Adrenal gland (tissue), 9 donors: ENCODE measurements at regions not wholly inside any gene's neighbourhood (a gene's known extent, or its start where the extent isn't known, plus 50 kb on each side); places are given as distances from the start of the nearest gene placed in this dataset.

Experiments used
- DNase-seq, 7 donors: peaks; one replicate each; pipeline ENCODE4 v3.0.0-alpha.2; 2019 to 2020
- H3K27ac ChIP-seq, 5 donors: fragments of 200-600 bp; sonication (generic) in 4 of 5; 1 replicate in 3 of 5; 2 replicates in 2 of 5; pipeline versions ENCODE4 v1.5.1 to v1.8.0; 2016 to 2020; ENCODE audit warnings: mild to moderate bottlenecking in 1 of 5
- H3K27me3 ChIP-seq: fragments of 200-600 bp; 2 replicates; pipeline ENCODE4 v1.8.0; 2021
- H3K36me3 ChIP-seq, 2 donors: fragments of 200-600 bp; replicated peaks in 1 of 2; 1 replicate in 1 of 2; 2 replicates in 1 of 2; pipeline versions ENCODE4 v1.5.1 to v1.8.0; 2018 to 2022
- H3K4me1 ChIP-seq, 2 donors: fragments of 200-600 bp; replicated peaks in 1 of 2; 1 replicate in 1 of 2; 2 replicates in 1 of 2; pipeline versions ENCODE4 v1.5.1 to v1.8.0; 2018 to 2021
- H3K4me3 ChIP-seq, 4 donors: fragments of 200-600 bp; sonication (generic) in 3 of 4; one replicate each; pipeline ENCODE4 v1.5.1; 2016 to 2018
- H3K9me3 ChIP-seq, 3 donors: fragments of 200-600 bp; sonication (generic) in 1 of 3; replicated peaks in 1 of 3; 1 replicate in 2 of 3; 2 replicates in 1 of 3; pipeline versions ENCODE4 v1.5.1 to v1.8.0; 2016 to 2021
- POLR2A ChIP-seq, 2 donors: fragments of 450-650 bp; IDR thresholded peaks; one replicate each; pipeline ENCODE4 v1.6.1; 2017; ENCODE audit warnings: antibody characterized with exemption in 2 of 2, mild to moderate bottlenecking in 2 of 2, moderate library complexity in 1 of 2
- WGBS, 4 donors: extraction: QIAGEN DNeasy Blood & Tissue Kit in 2 of 4; methylation state at CpG; one replicate each; pipeline versions ENCODE4 v1.1.5 to v1.1.7; 2013 to 2017; 5-methylcytosine and 5-hydroxymethylcytosine counted together
- intact Hi-C, 2 donors: fragments of 100-400 bp; cut with DNase I; formaldehyde crosslinking; loops; one replicate each; pipeline versions ENCODE4 v1.14.1 to v1.15.0; 2022 to 2023
- TF ChIP-seq, protein P1 (sequence below), 6 experiments: fragments of 450-650 bp in 4 of 6; fragments of 200-600 bp in 2 of 6; sonication (generic) in 1 of 6; IDR thresholded peaks; 1 replicate in 5 of 6; 2 replicates in 1 of 6; pipeline versions ENCODE4 v1.5.1 to v1.8.0; 2016 to 2021; ENCODE audit warnings: antibody characterized with exemption in 6 of 6, mild to moderate bottlenecking in 2 of 6, moderate library complexity in 1 of 6
- donor health status: healthy with polysubstance abuse.
- donor health status: Bipolar disorder and iron deficiency.
- donor health status: DM: yes; HTN: yes; CAD: no.
- donor health status: DM: no; HTN: no; CAD: no.
- donor health status: DM: no; HTN: no; CAD: no.

DNA sequence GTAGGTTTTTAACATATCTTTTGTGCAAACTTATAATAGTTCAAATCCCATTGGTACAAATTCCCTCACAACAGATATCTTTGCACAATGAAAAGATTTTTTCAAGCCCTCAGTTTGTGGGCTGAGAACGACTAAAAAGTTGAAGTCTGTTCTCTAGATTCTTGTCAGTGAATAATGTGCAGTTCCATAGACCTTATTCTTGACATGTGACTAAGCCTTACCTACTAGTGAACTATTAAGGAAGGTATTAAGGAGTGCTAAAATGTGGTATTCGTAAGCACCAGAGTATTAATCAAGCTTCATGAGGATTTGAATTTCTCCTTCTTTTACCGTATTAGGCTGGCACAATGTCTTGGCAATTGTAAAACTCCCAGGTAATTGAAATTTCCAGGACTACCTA, 205.6 kb upstream of the DMRTA1 start:
- TF ChIP-seq, protein P1, sequence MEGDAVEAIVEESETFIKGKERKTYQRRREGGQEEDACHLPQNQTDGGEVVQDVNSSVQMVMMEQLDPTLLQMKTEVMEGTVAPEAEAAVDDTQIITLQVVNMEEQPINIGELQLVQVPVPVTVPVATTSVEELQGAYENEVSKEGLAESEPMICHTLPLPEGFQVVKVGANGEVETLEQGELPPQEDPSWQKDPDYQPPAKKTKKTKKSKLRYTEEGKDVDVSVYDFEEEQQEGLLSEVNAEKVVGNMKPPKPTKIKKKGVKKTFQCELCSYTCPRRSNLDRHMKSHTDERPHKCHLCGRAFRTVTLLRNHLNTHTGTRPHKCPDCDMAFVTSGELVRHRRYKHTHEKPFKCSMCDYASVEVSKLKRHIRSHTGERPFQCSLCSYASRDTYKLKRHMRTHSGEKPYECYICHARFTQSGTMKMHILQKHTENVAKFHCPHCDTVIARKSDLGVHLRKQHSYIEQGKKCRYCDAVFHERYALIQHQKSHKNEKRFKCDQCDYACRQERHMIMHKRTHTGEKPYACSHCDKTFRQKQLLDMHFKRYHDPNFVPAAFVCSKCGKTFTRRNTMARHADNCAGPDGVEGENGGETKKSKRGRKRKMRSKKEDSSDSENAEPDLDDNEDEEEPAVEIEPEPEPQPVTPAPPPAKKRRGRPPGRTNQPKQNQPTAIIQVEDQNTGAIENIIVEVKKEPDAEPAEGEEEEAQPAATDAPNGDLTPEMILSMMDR (IDR thresholded peaks at IDR 0.05), result no peak
- TF ChIP-seq POLR2A (IDR thresholded peaks at IDR 0.05), result no peak
- DNase-seq, result no peak
- no peaks in the 10 kb centered on the region for H3K9me3 ChIP-seq
- H3K36me3 ChIP-seq, result no peaks in the 10 kb centered on the region
- H3K27ac ChIP-seq, result no peak overlapping the region
- no peak overlapping the region for H3K4me3 ChIP-seq
- peaks cover 0 to 12% of the 10 kb centered on the region in 2 donors for H3K4me1 ChIP-seq
- intact Hi-C loops, result no loop called here
- 39 to 55% (median 53%) methylated on average over 3 of the region's 3 CpGs for WGBS, 4 donors
- no peaks in the 10 kb centered on the region for H3K27me3 ChIP-seq

DNA sequence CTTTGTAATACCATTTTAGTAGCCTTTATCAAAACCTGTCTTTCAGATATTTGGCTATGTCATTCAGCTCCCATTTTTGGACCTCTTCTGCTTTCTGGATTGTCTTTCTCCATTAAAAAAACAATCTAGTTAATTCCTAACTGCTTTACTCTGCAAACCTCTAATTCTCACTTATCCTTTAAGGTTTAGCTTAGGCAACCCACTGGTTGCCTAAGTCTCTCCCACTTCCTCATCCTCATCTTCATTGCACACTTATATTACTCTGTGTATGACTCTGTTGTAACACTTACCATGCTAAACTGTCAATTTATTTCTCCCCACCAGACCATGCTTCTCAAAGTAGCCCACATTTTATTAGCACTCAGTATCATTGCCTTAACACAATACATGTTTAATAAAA, 205.0 kb upstream of the DMRTA1 start:
- no peaks in the 10 kb centered on the region for H3K36me3 ChIP-seq
- no peaks in the 10 kb centered on the region for H3K9me3 ChIP-seq
- DNase-seq, result no peak
- no peak overlapping the region for H3K4me3 ChIP-seq
- no peaks in the 10 kb centered on the region for H3K27me3 ChIP-seq
- peaks cover 0 to 12% of the 10 kb centered on the region in 2 donors for H3K4me1 ChIP-seq
- H3K27ac ChIP-seq, result no peak overlapping the region
- TF ChIP-seq, protein P1 (IDR thresholded peaks at IDR 0.05), result no peak
- TF ChIP-seq POLR2A (IDR thresholded peaks at IDR 0.05), result no peak
- intact Hi-C loops, result no loop called here

DNA sequence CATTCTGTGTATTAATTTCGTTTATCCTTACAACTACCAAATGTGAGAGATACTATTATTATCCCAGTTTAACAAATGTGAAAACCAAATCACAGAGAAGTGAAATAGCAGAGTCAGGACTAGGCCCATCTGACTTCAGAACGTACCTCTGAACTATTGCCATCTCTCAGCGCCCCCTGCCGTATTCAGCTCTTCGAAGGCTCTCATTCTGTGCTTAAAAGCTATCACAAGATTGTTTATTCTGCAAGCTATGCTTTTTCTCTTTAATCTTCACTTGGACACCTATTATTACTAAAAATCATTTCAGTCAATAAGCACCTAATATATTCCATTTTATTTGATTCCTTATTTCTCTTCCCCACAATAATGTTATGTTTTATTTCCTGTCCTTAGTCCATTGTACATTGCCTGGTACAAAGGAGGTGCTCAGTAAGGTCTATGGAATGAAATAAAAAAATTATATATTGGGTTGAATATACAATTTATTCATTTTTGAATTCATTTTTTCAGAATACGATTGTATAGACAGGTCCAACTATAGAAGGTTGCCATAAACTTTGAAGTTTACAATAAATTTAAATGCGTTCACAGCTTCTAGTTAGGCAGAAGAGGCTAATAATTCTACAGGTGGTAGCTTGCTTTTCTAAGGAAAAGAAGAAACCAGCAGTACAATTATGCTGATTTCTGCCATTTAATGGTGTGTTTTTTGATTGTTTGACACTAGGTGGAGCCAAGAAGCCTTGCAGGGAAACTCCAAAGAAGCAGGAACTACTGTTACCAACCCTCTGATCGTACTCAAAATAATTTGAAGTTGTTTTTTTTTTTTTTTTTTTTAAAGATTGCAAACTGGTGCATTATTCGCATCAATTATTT, 202.2 kb upstream of the DMRTA1 start:
- intact Hi-C loops, result no loop called here
- no peaks in the 10 kb centered on the region for H3K9me3 ChIP-seq
- no peaks in the 10 kb centered on the region for H3K36me3 ChIP-seq
- H3K27me3 ChIP-seq, result no peaks in the 10 kb centered on the region
- H3K4me1 ChIP-seq, result peaks cover 0 to 5% of the 10 kb centered on the region in 2 donors
- no peak overlapping the region for H3K27ac ChIP-seq
- DNase-seq, result peak in 1 of 7 donors; percentile 17
- WGBS, 4 donors, result 32 to 40% (median 37%) methylated on average over 9 of the region's 9 CpGs
- no peak overlapping the region for H3K4me3 ChIP-seq
- TF ChIP-seq POLR2A (IDR thresholded peaks at IDR 0.05), result no peak
- TF ChIP-seq, protein P1 (IDR thresholded peaks at IDR 0.05), result peak; percentile 23 to 52 (median 38)

DNA sequence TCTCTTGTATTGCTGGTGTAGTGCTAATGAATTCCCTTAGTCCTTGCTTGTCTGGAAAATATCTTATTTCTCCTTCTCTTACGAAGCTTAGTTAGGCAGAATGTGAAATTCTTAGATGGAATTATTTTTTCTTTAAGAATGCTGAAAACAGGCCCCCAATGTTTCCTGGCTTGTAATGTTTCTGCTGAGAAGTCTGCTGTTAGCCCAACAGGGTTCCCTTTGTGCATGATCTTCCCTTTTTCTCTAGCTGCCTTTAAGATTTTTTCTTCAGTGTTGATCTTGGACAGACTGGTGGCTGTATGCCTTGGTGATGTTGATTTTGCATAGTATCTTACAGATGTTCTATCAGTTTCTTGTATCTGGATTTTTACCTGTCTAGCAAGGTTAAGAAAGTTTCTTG, 191.3 kb upstream of the DMRTA1 start:
- Histone ChIP-seq H3K4me3 (no peak overlapping the region), H3K36me3 (no peaks in the 10 kb centered on the region), H3K27ac (no peak overlapping the region), H3K4me1 (no peaks in the 10 kb centered on the region), H3K27me3 (no peaks in the 10 kb centered on the region), H3K9me3 (no peaks in the 10 kb centered on the region)
- DNase-seq, result no peak
- no peak for TF ChIP-seq POLR2A (IDR thresholded peaks at IDR 0.05)
- TF ChIP-seq, protein P1 (IDR thresholded peaks at IDR 0.05), result no peak
- intact Hi-C loops, result no loop called here
- WGBS, 4 donors, result 53 to 66% (median 61%) methylated on average over 1 of the region's 1 CpG
